ENCODE measurements at regions not wholly inside any gene's neighbourhood (a gene's known extent, or its start where the extent isn't known, plus 50 kb on each side); places are given as distances from the start of the nearest gene placed in this dataset.

GRCh38 chr9:16315720-16316119, 554.8 kb downstream of the BNC2 start:
- Histone ChIP-seq H4K20me1 (replicated peaks; ENCODE audit: control insufficient read depth, insufficient read depth, low read length) (no peaks in the 10 kb centered on the region), H3K36me3 (ENCODE audit: control insufficient read depth, insufficient read depth, low read length) (no peaks in the 10 kb centered on the region), H3K4me3 (no peak overlapping the region), H3K4me1 (replicated peaks in 1 of 2; ENCODE audit: control insufficient read depth in 2 of 2, insufficient read depth in 2 of 2, low read length in 2 of 2) (no peaks in the 10 kb centered on the region), H2AFZ (ENCODE audit: low read depth, low read length) (no peak overlapping the region), H3K9me3 (replicated peaks; ENCODE audit: control insufficient read depth, insufficient read depth, low read depth, low read length) (no peaks in the 10 kb centered on the region), H3K79me2 (ENCODE audit: control insufficient read depth, insufficient read depth, low read length) (no peaks in the 10 kb centered on the region), H3K9ac (ENCODE audit: insufficient read depth in 1 of 2, low read depth in 2 of 2, low read length in 2 of 2) (no peak overlapping the region), H3K9me1 (ENCODE audit: control insufficient read depth, insufficient read depth, low read length) (no peaks in the 10 kb centered on the region), H3K27ac (ENCODE audit: extremely low read depth, low read depth, low read length) (no peak overlapping the region), H3K27me3 (ENCODE audit: control insufficient read depth in 2 of 2, insufficient read depth in 2 of 2, low read length in 2 of 2) (no peaks in the 10 kb centered on the region), H3K4me2 (ENCODE audit: insufficient read depth, low read length) (no peak overlapping the region)
- FAIRE-seq (no peak), DNase-seq (ENCODE audit: extremely low read depth in 1 of 4, low spot score in 3 of 4) (no peak), ATAC-seq (no peak)
- WGBS (ENCODE audit: insufficient coverage, low coverage, missing lambda C conversion rate) = 0% methylated on average over 4 of the region's 6 CpGs
- TF ChIP-seq EZH2 (IDR thresholded peaks at IDR 0.05; ENCODE audit: borderline replicate concordance, low read depth, low read length) (no peak), TAF7 (tag; IDR thresholded peaks at IDR 0.05) (no peak), ETS1 (conservative IDR thresholded peaks at IDR 0.05; ENCODE audit: control insufficient read depth, low read depth, low read length) (no peak), ZFX (CRISPR knock-in tag; IDR thresholded peaks at IDR 0.05) (no peak), DMBX1 (CRISPR knock-in tag; IDR thresholded peaks at IDR 0.05; ENCODE audit: borderline replicate concordance) (no peak), EWSR1 (IDR thresholded peaks at IDR 0.05; ENCODE audit: borderline replicate concordance, low read depth, partially characterized antibody) (no peak), THRAP3 (IDR thresholded peaks at IDR 0.05; ENCODE audit: borderline replicate concordance) (no peak), BACH1 (tag; IDR thresholded peaks at IDR 0.05) (no peak), ADNP (tag; IDR thresholded peaks at IDR 0.05) (no peak), XRCC5 (IDR thresholded peaks at IDR 0.05; ENCODE audit: low read depth, low read length) (no peak), MYNN (IDR thresholded peaks at IDR 0.05) (no peak), MYNN (CRISPR knock-in tag; IDR thresholded peaks at IDR 0.05) (no peak)
- POLR2A ChIA-PET = no interaction called here
- in situ Hi-C loops (cut with MboI) = no loop called here
- CTCF ChIA-PET (ENCODE audit: low intra/inter-chr PET ratio) = no interaction called here
- BruUV-seq (replicated peaks) = no TSS peak
- intact Hi-C loops (cut with micrococcal nuclease) = no loop called here

Measured in K562 (cell line).